Upper lobe of left lung (tissue), 4 donors: ENCODE measurements at regions not wholly inside any gene's neighbourhood (a gene's known extent, or its start where the extent isn't known, plus 50 kb on each side); places are given as distances from the start of the nearest gene placed in this dataset.

Experiments used
- EP300 ChIP-seq, 4 donors: sonication (generic); formaldehyde crosslinking; IDR thresholded peaks; one replicate each; pipeline ENCODE4 v1.5.1; 2017; ENCODE audit warnings: antibody characterized with exemption in 4 of 4, control low read depth in 2 of 4
- POLR2A ChIP-seq, 4 donors: fragments of 450-650 bp; IDR thresholded peaks; one replicate each; pipeline ENCODE4 v1.5.1; 2016 to 2017; ENCODE audit warnings: antibody characterized with exemption in 4 of 4, mild to moderate bottlenecking in 2 of 4
- POLR2AphosphoS5 ChIP-seq, 2 donors: sonication (generic); formaldehyde crosslinking; IDR thresholded peaks; one replicate each; pipeline ENCODE4 v1.5.1; 2017; ENCODE audit warnings: antibody characterized with exemption in 2 of 2
- TF ChIP-seq, protein P1 (sequence below), 6 experiments: fragments of 450-650 bp in 4 of 6; fragments of 200-600 bp in 2 of 6; sonication (generic) in 2 of 6; IDR thresholded peaks; one replicate each; pipeline ENCODE4 v1.5.1; 2016 to 2019; ENCODE audit warnings: antibody characterized with exemption in 6 of 6

DNA sequence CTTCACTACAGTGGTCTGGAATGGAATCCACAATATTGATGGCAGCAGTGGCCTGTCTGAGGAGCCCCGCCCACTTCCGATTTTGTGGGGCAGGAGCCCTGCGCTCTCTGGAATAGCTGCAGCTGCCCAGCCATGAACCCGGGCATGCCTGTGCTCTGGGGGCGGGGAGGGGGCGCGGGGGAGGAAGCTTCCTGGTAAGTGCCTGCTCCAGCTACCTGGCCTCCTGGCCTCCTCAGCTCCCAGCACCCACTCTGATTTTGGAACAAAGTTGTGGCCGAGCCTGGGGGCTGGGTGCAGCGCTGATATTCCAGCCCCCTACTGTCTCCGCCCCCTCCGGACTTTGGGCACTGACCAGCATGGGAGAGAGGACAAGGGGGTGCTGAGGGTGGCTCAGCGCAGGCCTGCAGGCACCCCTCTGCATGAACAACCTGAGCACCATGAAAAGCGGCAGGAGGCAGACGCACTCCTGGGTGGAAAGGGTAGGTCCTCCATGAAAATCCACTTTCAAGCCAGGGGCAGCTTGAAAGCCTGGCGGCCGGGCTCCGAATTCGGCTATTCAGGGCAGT is 972.7 kb upstream of the AGA start:
- no peak for TF ChIP-seq POLR2A (IDR thresholded peaks at IDR 0.05)
- TF ChIP-seq, protein P1, sequence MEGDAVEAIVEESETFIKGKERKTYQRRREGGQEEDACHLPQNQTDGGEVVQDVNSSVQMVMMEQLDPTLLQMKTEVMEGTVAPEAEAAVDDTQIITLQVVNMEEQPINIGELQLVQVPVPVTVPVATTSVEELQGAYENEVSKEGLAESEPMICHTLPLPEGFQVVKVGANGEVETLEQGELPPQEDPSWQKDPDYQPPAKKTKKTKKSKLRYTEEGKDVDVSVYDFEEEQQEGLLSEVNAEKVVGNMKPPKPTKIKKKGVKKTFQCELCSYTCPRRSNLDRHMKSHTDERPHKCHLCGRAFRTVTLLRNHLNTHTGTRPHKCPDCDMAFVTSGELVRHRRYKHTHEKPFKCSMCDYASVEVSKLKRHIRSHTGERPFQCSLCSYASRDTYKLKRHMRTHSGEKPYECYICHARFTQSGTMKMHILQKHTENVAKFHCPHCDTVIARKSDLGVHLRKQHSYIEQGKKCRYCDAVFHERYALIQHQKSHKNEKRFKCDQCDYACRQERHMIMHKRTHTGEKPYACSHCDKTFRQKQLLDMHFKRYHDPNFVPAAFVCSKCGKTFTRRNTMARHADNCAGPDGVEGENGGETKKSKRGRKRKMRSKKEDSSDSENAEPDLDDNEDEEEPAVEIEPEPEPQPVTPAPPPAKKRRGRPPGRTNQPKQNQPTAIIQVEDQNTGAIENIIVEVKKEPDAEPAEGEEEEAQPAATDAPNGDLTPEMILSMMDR (IDR thresholded peaks at IDR 0.05), result no peak
- TF ChIP-seq EP300 (IDR thresholded peaks at IDR 0.05), result no peak
- TF ChIP-seq POLR2AphosphoS5 (IDR thresholded peaks at IDR 0.05), result no peak
